ENCODE measurements at regions not wholly inside any gene's neighbourhood (a gene's known extent, or its start where the extent isn't known, plus 50 kb on each side); places are given as distances from the start of the nearest gene placed in this dataset.

DNA sequence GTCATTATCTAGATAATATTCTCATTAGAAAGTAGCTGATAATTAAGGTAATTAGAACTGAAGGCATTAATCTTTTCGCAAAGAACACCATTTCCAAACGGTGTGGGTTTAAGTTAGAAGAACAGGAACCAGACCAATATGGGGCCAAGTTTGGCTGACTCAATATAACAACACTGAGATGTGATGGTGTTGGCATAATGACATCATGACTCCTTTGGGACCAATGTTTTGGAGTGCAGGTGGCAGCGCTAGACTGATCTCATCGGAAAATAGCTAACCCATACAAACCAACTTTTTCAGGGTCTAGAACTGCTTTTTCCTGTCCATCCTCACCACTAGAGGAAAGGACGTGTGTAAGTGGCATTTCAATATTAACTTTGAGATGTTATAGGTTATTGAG, 1171.7 kb upstream of the ZEB2 start:
- peak; percentile 8 for DNase-seq (ENCODE audit: low spot score)

DNA sequence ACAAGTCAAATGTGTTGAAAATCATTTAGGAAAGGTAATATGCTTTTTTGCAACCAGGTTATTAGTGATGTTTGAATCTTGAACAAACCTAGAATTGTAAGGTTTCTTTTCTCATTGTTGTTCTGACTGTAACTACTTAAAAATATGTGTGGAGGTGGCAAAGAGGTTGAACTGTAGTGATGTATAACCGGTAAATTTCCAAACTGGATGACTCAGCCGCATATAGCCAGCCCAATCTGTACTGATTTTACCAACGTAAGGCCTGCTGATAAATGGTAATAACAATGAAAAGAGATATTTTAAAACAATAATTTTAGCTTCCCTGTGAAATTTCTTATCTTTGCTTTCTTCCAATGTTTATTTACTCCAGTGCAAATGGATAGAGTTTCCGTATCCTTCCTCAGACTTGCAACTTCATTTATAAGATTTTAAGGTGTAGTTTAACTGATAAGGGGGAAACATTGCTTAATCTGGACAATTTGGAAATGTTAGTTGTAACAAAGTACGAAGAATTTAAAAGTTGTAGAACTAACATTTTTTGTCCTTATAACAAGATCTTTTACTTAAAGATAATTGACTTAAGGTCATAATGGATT, 1170.4 kb upstream of the ZEB2 start:
- DNase-seq (ENCODE audit: low spot score): no peak

DNA sequence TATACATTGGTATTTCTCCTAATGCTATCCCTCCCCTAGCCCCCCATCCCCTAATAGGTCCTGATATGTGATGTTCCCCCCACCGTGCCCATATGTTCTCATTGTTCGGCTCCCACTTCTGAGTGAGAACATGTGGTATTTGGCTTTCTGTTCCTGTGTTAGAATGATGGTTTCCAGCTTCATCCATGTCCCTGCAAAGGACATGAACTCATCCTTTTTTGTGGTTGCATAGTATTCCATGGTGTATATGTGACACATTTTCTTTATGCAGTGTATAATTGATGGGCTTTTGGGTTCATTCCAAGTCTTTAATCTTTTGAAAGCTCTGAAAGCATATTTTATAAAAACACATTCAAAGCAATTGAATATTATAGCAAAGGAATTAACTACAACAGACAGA, 1169.4 kb upstream of the ZEB2 start:
- no peak for DNase-seq (ENCODE audit: low spot score)

DNA sequence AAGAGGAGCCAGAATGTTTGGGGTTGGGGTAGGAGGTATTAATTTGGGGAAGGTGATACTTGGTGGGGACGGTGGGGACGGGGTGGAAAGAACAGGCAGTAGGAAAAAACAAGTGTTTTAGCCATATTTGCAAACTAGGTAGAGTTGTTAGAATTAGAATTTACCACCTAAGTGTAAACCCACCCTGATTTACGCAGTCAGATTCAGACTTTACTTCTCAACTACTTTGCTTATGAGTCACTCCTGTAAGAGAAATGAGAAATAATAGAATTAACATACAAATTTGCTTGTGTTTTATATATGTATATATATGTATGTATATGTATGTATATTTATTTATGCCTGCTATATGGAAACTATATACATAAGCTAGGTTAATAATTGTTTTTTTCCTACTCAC, 1168.2 kb upstream of the ZEB2 start:
- peak; percentile 38 for DNase-seq (ENCODE audit: low spot score)

DNA sequence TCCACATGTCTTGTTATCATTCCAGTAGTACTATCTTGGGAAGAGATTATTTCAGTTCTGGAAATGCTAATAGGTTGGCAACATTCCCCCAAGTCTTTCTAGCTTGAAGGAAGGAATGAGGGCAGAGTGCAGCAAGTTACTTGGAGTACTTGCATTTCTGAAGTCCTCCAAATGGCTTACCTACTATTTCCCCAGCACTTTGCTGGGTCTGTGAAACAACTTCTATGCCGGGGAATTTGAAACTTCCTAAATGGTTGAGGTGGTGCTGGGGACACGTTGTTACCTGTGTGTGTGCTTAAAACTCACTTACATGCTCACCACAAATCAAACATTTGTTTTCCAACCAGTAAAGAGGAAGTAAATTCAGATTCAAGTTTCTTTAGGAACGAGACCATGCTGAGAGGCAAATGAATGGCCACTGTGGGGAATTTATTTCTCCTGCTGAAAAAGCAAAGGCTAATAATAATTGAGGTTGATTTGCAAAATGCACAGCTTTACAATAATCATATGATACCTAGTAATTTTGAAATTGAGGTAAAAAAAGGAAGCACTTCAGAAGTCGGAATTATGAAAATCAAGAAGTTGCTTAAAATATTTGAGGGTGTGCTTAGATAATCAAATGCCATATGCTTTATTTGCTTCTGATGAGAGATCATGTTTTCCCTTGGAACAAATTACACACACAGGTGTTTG, 1167.7 kb upstream of the ZEB2 start:
- DNase-seq (ENCODE audit: low spot score): peak; percentile 28

DNA sequence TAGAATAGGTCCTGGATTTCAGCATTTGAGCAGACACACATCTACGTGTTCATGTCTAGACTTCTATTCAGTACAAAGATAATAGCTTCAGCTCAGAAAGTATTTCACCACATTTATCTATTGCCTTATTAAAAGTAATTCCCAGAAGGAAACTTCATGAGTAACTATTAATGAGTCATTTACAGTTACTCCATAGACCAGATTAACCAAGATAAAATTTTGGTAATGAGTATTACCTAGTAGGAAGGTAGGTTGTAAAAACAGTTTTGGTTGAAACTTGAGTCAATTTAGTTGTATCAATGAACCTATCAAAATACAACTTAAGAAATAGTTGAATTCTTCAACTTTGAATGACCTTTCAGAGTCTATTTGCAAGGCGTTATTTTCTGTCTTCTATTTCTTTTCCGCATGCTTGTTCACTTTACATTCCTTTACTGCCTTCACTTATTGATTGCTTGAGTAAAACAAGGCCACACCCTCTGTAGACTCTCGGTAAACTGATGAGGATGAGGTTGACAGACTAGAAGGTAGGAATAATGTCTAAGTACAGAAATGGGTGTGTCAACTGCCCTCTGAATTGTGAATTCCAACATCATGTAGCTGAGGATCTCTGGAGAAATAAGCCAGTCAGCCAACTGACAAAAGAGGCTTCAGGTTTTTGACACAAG, 1165.6 kb upstream of the ZEB2 start:
- no peak for DNase-seq (ENCODE audit: low spot score)

DNA sequence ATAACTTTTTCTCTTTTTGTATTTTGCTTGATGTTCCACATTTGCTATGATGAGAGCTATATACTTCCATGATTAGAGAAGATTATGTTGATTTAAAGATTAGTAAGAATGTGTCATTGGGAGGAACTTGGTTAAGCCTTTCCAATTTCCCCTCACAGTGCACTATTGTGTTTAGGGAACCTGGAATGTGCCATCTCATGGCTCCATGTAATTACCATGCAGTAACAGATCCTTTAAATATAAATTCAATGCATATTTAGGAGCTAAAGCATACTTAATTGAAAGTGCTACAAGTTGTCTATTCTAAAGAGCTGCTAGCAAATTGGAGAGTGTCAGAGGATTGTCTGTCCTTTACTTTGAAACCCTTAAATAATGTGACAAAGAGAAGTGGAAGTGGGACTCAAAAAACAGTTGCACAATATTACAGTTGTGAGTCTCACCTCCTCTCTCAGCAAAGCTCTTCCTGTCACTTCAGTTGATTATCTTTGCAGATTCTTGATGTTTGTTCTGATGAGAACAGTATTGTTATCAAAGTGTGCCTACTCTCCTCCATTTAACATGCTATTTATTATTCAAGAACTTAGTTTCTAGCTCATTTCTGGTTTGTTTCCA, 1162.7 kb upstream of the ZEB2 start:
- DNase-seq (ENCODE audit: low spot score): no peak

DNA sequence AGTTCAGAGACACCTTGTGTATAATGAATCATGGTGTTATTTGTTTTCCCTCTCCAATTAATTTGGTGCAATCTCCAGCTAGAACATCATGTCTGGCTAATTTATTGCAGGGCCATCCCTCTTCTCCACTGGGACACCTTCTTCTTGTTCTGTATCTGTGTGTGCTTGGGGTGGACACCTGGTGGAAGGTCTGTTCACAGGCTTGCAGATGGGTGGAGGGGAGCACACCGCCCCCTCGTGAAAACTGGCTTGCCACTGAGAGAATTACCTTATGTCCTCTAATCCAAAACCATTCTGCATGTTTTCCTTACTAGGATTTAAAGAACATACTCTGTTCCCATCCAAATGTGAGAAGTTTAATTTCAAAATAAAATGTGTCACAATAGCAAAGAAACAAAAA, 1160.4 kb upstream of the ZEB2 start:
- no peak for DNase-seq (ENCODE audit: low spot score)

DNA sequence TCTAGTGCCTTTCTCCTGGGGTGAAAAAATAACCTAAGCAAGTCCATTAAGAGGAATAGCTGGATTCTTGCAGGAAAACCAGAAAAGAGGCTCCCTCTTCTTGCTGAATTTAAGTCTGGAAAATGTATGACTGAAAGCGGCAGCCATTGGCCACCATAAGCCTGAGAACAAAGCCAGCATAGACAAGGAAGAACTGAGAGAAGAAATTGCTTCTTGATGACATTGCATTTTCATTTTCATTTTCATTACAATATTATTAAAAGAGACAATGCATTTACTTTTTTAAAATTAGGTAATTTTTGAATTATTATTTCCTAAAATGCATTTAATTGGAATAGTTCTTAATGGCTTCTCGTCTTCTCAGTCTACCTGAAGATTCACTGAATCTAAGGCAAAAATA, 1157.5 kb upstream of the ZEB2 start:
- no peak for DNase-seq (ENCODE audit: low spot score)

DNA sequence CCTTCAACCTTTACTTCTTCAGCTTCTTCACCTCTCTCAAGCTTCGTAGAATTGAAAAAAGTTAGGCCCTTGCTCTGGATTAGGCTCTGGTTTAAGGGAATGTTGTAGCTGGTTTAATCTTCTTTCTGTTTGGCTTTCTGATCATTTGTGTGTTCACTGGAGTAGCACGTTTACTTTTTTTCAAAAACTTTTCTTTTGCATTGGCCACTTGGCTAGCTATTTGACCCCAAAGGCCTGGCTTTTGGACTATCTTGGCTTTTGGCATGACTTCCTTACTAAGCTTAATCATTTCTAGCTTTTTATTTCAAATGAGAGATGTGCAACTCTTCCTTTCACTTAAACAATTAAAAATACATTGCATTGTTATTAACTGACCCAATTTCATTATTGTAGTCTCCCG, 1154.8 kb upstream of the ZEB2 start:
- no peak for DNase-seq (ENCODE audit: low spot score)

DNA sequence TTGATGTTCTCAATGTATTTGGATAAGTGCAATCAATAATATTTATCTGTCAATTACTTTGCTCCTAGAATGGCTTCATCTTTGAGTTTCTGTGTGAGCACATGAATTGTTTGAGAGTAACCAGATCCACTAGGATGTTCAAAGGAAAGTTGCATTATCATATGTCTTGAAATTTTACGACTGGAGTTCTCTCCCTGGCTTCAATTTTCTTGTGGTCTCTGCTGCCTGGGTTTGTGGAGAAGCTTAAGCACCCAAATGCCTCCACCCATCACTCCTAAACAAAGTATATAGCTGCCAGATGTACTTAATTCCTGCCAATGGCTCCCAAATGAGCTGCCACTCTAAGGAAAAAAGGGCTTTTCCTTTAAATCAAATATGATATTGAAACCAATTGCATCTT, 1149.4 kb upstream of the ZEB2 start:
- DNase-seq (ENCODE audit: low spot score): no peak

DNA sequence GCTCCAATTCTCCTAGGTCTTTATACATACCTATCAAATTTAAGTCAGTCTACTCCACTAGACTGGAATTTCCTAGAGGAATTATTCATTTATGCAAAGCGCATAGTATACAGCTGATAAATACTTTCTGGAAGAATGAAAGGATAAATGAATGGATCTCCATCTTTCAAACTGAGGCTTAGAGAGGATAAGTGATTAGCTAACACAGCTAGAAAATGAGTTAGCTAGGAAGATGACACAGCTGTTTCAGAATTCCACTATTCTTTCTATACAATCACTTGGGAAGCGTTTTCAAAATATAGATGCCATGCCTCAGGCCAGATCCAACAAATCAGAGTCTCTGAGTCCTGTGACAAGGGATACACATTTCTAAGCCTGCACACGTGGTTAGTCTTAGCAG, 1146.6 kb upstream of the ZEB2 start:
- DNase-seq (ENCODE audit: low spot score): no peak

DNA sequence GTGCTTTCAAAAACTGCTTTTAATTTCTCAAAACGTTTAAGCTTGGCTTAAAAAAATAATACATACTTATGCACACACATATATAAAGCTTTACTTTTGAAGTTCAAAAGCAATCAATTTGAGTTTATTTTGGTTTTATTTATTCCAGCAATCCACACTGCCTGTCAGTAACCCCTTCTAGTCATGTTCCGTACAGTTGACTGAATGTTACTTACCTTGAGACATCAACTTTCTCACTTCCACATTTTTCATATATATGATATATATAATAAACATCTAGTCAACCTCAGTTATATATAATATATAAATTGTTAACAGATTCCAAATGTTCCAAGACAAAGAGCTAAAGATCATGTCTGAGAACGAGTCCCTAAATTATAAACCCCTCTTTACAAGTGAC, 1137.3 kb upstream of the ZEB2 start:
- no peak for DNase-seq (ENCODE audit: low spot score)

DNA sequence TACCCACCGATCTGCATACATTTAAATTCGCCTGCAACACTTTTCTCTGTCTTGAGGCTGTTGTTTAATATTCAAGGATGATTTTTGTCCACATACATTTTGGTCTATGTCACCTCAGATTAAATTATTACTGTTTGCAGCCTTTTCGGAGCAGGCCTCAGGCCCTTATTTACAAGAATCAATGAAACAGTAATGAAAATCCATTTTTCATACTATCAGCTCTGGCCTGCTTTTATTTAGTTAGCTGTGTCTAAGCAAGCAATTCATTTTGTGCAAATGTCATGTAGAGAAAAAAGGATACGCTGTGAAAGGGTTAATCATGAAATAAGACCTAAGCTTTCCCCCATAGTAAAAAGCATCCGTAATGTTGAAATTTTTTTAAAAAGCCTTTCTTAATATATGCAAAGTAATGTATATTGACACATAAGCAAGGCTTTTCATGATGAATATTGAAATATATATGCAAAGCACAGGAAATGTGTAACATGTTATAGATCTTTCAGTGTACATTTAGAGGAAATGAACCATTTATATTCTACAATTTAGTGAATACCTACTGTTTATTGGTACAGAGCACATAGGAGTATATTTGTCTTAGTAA, 1135.3 kb upstream of the ZEB2 start:
- no peak for DNase-seq (ENCODE audit: low spot score)

DNA sequence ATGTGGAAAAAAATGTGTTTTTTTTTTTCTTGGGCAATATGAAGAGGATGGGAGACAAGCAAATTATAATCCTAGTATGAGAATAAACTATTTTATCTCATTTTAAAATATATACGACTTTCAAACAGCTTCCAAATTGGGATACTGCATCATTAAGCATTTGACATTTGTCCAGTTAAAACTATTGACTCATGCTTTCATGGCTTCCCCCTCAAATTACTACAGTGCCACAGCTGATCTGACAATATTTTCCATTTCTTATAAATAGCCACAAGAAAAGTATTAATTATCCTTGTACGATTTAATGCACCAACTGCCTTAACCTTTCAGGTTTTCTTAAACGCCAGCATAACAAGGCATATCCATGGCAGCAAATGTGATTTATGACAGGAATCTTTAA, 1134.8 kb upstream of the ZEB2 start:
- no peak for DNase-seq (ENCODE audit: low spot score)

DNA sequence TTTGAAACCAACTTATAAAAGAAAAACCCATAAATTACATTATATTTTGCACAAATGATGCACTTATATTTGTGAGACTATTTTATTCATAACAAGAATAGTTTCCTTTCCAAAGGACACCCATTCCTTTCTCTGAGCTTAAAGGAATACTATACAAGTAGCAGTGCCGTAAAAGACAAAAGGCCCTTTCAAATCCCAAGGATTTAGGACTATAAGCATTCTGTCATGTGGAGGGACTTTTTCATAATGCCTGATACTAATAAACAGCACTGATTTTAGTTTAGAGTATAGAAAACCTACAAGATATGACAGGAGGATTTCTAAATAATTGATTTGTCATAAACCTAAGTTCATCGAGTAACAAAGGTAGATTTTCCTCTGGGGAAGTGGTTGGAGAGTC, 1134.2 kb upstream of the ZEB2 start:
- no peak for DNase-seq (ENCODE audit: low spot score)

DNA sequence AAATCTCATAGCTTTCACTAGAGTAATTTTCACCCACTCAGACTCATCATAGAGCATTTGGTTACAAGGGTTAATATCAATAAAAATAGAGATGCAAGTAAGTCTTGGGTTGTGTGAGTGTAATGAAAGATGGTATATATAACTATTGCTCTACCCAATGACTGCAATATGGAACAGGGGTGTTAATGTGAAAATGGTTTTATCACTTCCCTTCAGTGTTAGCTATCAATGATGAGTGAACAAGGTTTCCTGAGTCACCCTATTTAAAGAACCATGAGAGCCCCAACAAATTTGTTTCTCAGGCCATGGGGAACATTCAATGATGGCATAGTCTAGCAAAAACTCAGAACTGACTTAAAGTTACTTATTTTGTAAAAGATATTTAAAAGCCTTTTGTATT, 1133.6 kb upstream of the ZEB2 start:
- DNase-seq (ENCODE audit: low spot score): no peak

DNA sequence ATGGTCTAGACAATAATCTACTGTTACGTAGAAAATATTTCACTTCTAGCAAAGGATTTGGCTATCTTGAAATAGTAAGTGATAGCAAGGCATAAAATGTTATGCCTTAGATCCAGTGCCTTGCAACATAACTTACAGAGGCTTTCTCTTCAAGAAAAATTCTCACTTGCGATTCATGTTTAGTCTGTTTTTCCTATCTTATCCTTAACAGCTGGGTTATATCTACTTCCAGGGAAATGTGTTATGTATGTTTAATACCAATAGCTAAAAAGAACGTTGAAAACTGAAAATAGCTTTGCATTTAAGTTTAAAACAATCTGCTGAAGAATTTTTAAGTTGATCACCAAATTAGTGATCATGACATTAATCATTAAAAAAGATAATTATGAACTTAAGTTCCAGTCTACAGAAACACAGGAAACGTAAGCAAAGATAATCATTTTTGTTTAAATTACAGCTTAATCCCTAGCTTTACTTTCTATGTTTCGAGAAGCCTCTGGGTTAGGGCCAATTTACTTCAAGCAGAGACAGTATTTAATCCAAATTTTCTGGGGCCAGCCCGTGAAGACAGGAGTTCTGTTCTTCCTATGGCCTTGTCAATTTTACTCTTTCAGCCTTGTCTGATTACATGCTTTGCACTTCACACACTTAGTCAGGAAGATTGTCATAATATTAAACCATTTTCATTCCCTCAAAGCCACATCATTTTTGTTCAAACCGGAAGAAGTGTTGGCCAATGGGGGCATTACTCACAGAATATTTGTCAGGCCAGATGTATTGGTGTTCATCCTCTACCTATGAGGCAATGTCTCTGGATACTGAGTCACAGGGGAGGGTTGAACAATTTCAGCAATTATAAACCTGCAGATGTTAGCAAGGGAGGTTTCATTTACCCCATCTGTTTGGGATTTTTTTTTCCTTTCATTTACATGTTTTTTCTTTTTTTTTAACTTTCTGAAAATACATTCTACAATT, 1132.9 kb upstream of the ZEB2 start:
- no peak for DNase-seq (ENCODE audit: low spot score)

DNA sequence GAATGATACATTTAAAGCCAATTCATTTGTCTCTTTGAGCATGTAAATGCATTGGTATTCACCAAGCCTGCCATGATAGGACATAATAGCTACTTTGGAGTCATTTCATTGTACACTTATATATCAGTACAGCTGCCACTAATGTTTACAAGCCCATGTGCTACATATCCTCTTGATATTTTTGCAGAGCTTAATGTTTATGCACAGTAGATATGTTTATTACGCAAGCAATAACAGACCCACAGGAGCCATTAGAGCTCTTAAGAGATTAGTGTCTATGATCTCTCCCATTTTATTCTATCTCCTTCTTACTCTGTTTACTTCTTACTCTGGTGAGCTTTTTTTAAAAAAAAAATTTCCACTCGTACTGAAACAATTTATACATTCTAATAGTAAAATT, 1132.1 kb upstream of the ZEB2 start:
- no peak for DNase-seq (ENCODE audit: low spot score)

DNA sequence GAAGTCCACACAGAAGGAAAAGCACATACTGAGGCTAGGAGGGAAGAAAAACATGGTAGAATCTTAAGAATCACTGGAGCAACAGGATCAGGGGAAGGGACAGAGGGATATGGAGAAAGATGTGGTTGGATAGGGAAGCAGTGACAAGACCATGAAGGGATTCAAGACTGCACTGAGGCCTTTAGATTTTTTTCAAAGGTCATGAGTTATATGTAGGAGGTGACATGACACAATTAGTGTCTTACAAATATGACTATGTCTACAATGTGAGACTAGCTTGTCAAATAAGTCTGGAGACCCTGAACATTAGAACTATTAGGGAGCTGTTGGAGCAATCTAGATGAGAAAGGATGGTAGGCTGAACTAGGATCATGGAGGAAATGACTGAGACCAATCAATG, 1130.3 kb upstream of the ZEB2 start:
- DNase-seq (ENCODE audit: low spot score): no peak

DNA sequence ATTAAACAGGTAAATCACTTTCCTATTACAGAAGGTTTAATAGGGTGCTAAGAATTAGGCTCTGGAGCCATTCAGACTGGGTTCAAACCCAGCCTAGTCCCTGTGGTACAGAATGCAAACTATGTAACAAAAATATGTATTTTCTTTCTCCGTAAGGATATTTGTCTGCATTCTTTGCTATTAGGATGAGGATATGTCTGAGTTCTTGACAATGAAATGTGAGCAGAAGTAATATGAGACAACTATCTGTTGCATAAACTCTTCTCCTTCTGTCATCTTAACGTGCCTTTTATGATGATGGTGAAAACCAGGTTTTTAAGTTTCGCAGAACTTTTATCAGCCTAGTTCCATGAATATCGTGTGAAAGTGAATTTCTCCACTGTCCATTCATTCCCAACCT, 1129.1 kb upstream of the ZEB2 start:
- no peak for DNase-seq (ENCODE audit: low spot score)

DNA sequence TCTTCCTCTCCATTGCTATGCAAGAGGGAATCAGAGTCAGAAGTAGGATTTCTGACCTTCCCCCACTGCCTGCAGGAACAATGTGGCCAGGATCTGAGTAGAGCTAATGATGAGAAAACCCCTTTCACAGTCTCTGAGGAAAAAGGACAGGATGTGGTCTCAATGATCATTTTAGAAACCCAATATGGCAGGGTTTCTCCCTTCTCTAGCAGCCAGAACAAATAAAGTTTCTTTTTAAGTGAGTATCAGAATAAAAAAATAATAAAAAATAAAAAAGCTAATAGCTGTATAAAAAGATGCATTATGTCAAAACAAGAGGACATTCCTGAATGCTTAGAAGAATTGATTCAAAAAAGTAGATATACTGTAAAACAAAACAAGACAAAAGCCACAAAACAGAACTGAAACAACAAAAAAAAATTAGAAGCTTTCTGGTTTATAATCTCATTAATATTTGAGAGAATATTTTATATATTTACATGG, 1124.9 kb upstream of the ZEB2 start:
- no peak for DNase-seq (ENCODE audit: low spot score)
